ENCODE measurements at regions not wholly inside any gene's neighbourhood (a gene's known extent, or its start where the extent isn't known, plus 50 kb on each side); places are given as distances from the start of the nearest gene placed in this dataset.

DNA sequence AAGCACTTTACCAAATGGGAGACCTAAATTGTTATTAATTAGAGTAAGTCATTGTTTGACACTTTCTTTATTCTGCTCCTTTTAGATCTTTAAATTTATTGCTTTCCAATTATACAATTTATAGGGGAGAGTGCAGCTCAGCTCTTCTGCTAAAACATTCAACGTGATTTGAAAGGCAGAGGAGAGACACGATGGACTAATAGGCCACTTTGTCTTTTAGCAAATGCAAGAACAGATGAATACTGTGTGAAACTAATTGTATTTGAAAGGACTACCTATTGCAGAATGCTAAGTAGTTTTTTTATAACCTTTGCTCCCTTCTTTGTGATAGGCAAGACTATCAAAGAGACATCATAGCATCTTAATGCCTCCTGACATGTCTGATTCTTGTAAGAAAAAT, 320.4 kb upstream of the KLF3 start:
- no peak for TF ChIP-seq GATA2 (IDR thresholded peaks at IDR 0.05; ENCODE audit: low read depth, low read length)
- TF ChIP-seq GATA3 (IDR thresholded peaks at IDR 0.05; ENCODE audit: low read depth, low read length): no peak

All from SH-SY5Y (cell line).